Spleen (tissue), 11 donors: ENCODE measurements at regions not wholly inside any gene's neighbourhood (a gene's known extent, or its start where the extent isn't known, plus 50 kb on each side); places are given as distances from the start of the nearest gene placed in this dataset.

Experiments
- DNase-seq: peaks from one replicate; pipeline ENCODE4 v3.0.0-alpha.2; 2020
- H3K27ac ChIP-seq, 8 donors: fragments of 200-600 bp; sonication (generic) in 7 of 8; 1 replicate in 4 of 8; 2 replicates in 4 of 8; pipeline versions ENCODE4 v1.5.0 to v1.8.0; 2016 to 2021; ENCODE audit warnings: inconsistent platforms in 4 of 8, mild to moderate bottlenecking in 4 of 8, moderate library complexity in 1 of 8
- H3K27me3 ChIP-seq, 7 donors: fragments of 200-600 bp; sonication (generic) in 6 of 7; replicated peaks in 1 of 7; 1 replicate in 4 of 7; 2 replicates in 3 of 7; pipeline versions ENCODE4 v1.5.0 to v1.8.0; 2016 to 2021; ENCODE audit warnings: inconsistent platforms in 3 of 7, mild to moderate bottlenecking in 1 of 7
- H3K36me3 ChIP-seq, 6 donors: fragments of 200-600 bp; sonication (generic) in 5 of 6; 1 replicate in 4 of 6; 2 replicates in 2 of 6; pipeline versions ENCODE4 v1.5.0 to v1.8.0; 2016 to 2021; ENCODE audit warnings: inconsistent platforms in 2 of 6
- H3K4me1 ChIP-seq, 6 donors: fragments of 200-600 bp; sonication (generic) in 5 of 6; 1 replicate in 3 of 6; 2 replicates in 3 of 6; pipeline versions ENCODE4 v1.5.0 to v1.8.0; 2016 to 2021; ENCODE audit warnings: inconsistent platforms in 3 of 6
- H3K4me3 ChIP-seq, 8 donors: fragments of 200-600 bp; sonication (generic) in 7 of 8; 1 replicate in 4 of 8; 2 replicates in 4 of 8; pipeline versions ENCODE4 v1.5.0 to v1.8.0; 2016 to 2021; ENCODE audit warnings: inconsistent platforms in 4 of 8, mild to moderate bottlenecking in 4 of 8, moderate library complexity in 2 of 8
- H3K9me3 ChIP-seq, 8 donors: fragments of 200-600 bp; sonication (generic) in 7 of 8; 1 replicate in 4 of 8; 2 replicates in 4 of 8; pipeline versions ENCODE4 v1.5.0 to v1.8.0; 2016 to 2021; ENCODE audit warnings: inconsistent platforms in 4 of 8
- CTCF ChIP-seq, 11 experiments: fragments of 200-600 bp in 7 of 11; fragments of 450-650 bp in 4 of 11; sonication (generic) in 4 of 11; IDR thresholded peaks in 8 of 11; conservative IDR thresholded peaks in 3 of 11; 1 replicate in 7 of 11; 2 replicates in 4 of 11; pipeline versions ENCODE4 v1.4.0 to v1.8.0; 2016 to 2021; ENCODE audit warnings: antibody characterized with exemption in 11 of 11, inconsistent platforms in 4 of 11, mild to moderate bottlenecking in 1 of 11
- POLR2A ChIP-seq, 3 donors: fragments of 450-650 bp; IDR thresholded peaks; one replicate each; pipeline ENCODE4 v1.5.1; 2017; ENCODE audit warnings: antibody characterized with exemption in 3 of 3, mild to moderate bottlenecking in 1 of 3
- POLR2AphosphoS5 ChIP-seq, 3 donors: sonication (generic); formaldehyde crosslinking; IDR thresholded peaks; one replicate each; pipeline ENCODE4 v1.5.1; 2017; ENCODE audit warnings: antibody characterized with exemption in 3 of 3
- WGBS, 5 donors: extraction: QIAGEN DNeasy Blood & Tissue Kit in 3 of 5; methylation state at CpG; one replicate each; pipeline versions ENCODE4 v1.1.5 to v1.1.7; 2013 to 2018; 5-methylcytosine and 5-hydroxymethylcytosine counted together
- intact Hi-C: fragments of 100-400 bp; cut with DNase I; formaldehyde crosslinking; loops from one replicate; pipeline ENCODE4 v1.15.0; 2023; ENCODE audit warnings: low total_unique reads
- donor health status: healthy with polysubstance abuse.
- donor health status: DM: no; HTN: no; CAD: no; lungs with moderate emphysema.
- donor health status: DM: no; HTN: no; CAD: no.
- donor health status: Bipolar disorder and iron deficiency.
- donor health status: healthy.
- donor health status: DM: no; HTN: no; CAD: no.
- donor health status: DM: yes; HTN: yes; CAD: no.

- intact Hi-C loops, result no loop called here
- no peak for TF ChIP-seq POLR2A (IDR thresholded peaks at IDR 0.05)
These were observed 163.6 kb upstream of the VRK2 start for GRCh38 chr2:57882895-57883515.

GRCh38 chr2:57884281-57884680 is 162.3 kb upstream of the VRK2 start:
- Histone ChIP-seq H3K27ac (no peak overlapping the region), H3K9me3 (no peaks in the 10 kb centered on the region), H3K4me3 (no peak overlapping the region), H3K36me3 (no peaks in the 10 kb centered on the region), H3K27me3 (no peaks in the 10 kb centered on the region), H3K4me1 (no peaks in the 10 kb centered on the region)
- DNase-seq, result no peak
- TF ChIP-seq POLR2AphosphoS5 (IDR thresholded peaks at IDR 0.05) (no peak), POLR2A (IDR thresholded peaks at IDR 0.05) (no peak), CTCF (IDR thresholded peaks at IDR 0.05 in 8 of 11, conservative IDR thresholded peaks at IDR 0.05 in 3 of 11) (no peak)
- 81 to 98% (median 91%) methylated on average over 1 of the region's 1 CpG for WGBS, 5 donors
- intact Hi-C loops, result no loop called here

More at GRCh38 chr2:57882895-57883515, 163.6 kb upstream of the VRK2 start:
- Histone ChIP-seq H3K27ac (no peak overlapping the region), H3K36me3 (no peaks in the 10 kb centered on the region), H3K4me3 (peak overlapping the region in 2 of 8 donors; percentile 21 to 32), H3K9me3 (no peaks in the 10 kb centered on the region), H3K4me1 (no peaks in the 10 kb centered on the region), H3K27me3 (no peaks in the 10 kb centered on the region)
- DNase-seq, result no peak
- WGBS, 5 donors, result 67 to 86% (median 79%) methylated on average over 5 of the region's 5 CpGs

GRCh38 chr2:57885742-57886141 is 160.9 kb upstream of the VRK2 start:
- intact Hi-C loops, result no loop called here
- Histone ChIP-seq H3K36me3 (no peaks in the 10 kb centered on the region), H3K27ac (no peak overlapping the region), H3K27me3 (no peaks in the 10 kb centered on the region), H3K4me3 (no peak overlapping the region), H3K9me3 (no peaks in the 10 kb centered on the region), H3K4me1 (no peaks in the 10 kb centered on the region)
- no peak for DNase-seq
- TF ChIP-seq POLR2A (IDR thresholded peaks at IDR 0.05), result no peak
- no peak for TF ChIP-seq CTCF (IDR thresholded peaks at IDR 0.05 in 8 of 11, conservative IDR thresholded peaks at IDR 0.05 in 3 of 11)
- no peak for TF ChIP-seq POLR2AphosphoS5 (IDR thresholded peaks at IDR 0.05)

- no peak for DNase-seq
- WGBS, 5 donors, result 74 to 88% (median 84%) methylated on average over 13 of the region's 13 CpGs
- Histone ChIP-seq H3K4me1 (no peaks in the 10 kb centered on the region), H3K27ac (no peak overlapping the region), H3K36me3 (no peaks in the 10 kb centered on the region), H3K4me3 (no peak overlapping the region), H3K27me3 (no peaks in the 10 kb centered on the region), H3K9me3 (no peaks in the 10 kb centered on the region)
- TF ChIP-seq CTCF (IDR thresholded peaks at IDR 0.05 in 8 of 11, conservative IDR thresholded peaks at IDR 0.05 in 3 of 11) (no peak), POLR2AphosphoS5 (IDR thresholded peaks at IDR 0.05) (no peak), POLR2A (IDR thresholded peaks at IDR 0.05) (no peak)
- intact Hi-C loops, result no loop called here
These were observed 160.3 kb upstream of the VRK2 start for GRCh38 chr2:57886161-57886786.
